HepG2 (cell line): ENCODE measurements at regions not wholly inside any gene's neighbourhood (a gene's known extent, or its start where the extent isn't known, plus 50 kb on each side); places are given as distances from the start of the nearest gene placed in this dataset.

Experiments
- ATAC-seq: fragments of 200-7000 bp; cut with Tn5 transposase; 3 replicates; pipeline ENCODE4 v1.9.1; 2020; ENCODE audit warnings: mild to moderate bottlenecking, moderate library complexity
- BruUV-seq: library from RNA; stranded (reverse); fragments of 400-500 nt; replicated peaks from 2 replicates; lab custom pipeline; 2021; lab: Mats Ljungman, UMichigan
- CTCF ChIA-PET: fragments of 300-600 bp; formaldehyde crosslinking; extraction: SDS; loops from one replicate; lab custom pipeline; 2021; ENCODE audit warnings: low total read pairs, inconsistent platforms, low intra/inter-chr PET ratio; lab: Yijun Ruan, JAX
- POLR2A ChIA-PET: fragments of 350-600 bp; sonication (Branson Sonifier 250); formaldehyde crosslinking; loops from one replicate; lab custom pipeline; 2020; ENCODE audit warnings: antibody characterized with exemption, inconsistent platforms; lab: Yijun Ruan, JAX
- DNase-seq: peaks from one replicate; pipeline ENCODE4 v3.0.0-alpha.2; 2015; ENCODE audit warnings: low spot score
- FAIRE-seq: peaks from 3 replicates; lab custom pipeline; 2011; peaks lifted over from hg19 to GRCh38; lab: Jason Lieb, UNC
- H2AFZ ChIP-seq: one replicate; pipeline ENCODE4 v1.6.1; 2011; ENCODE audit warnings: low read length, inconsistent platforms
- H3K27ac ChIP-seq: fragments of 300-600 bp; 3 replicates; pipeline ENCODE4 v1.8.0; 2011; ENCODE audit warnings: mixed run types, mild to moderate bottlenecking, mixed read lengths, low read length, inconsistent platforms; ENCODE audit not compliant: insufficient read depth; ENCODE audit errors: extremely low read length
- H3K27me3 ChIP-seq, 2 experiments: fragments of 200-600 bp in 1 of 2; 2 replicates in 1 of 2; 3 replicates in 1 of 2; pipeline versions ENCODE4 v1.6.0 to v1.8.0; 2011; ENCODE audit warnings: low read length in 2 of 2, mild to moderate bottlenecking in 2 of 2, moderate library complexity in 2 of 2, inconsistent platforms in 1 of 2; ENCODE audit not compliant: insufficient read depth in 2 of 2, control insufficient read depth in 1 of 2
- H3K36me3 ChIP-seq, 2 experiments: fragments of 200-600 bp in 1 of 2; replicated peaks in 1 of 2; 2 replicates in 1 of 2; 3 replicates in 1 of 2; pipeline versions ENCODE4 v1.5.1 to v1.8.0; 2011; ENCODE audit warnings: low read length in 2 of 2, inconsistent platforms in 1 of 2; ENCODE audit not compliant: insufficient read depth in 2 of 2, control insufficient read depth in 1 of 2
- H3K4me1 ChIP-seq: 2 replicates; pipeline ENCODE4 v1.5.1; 2012; ENCODE audit warnings: low read length, inconsistent platforms; ENCODE audit not compliant: insufficient read depth
- H3K4me2 ChIP-seq: 2 replicates; pipeline ENCODE4 v1.6.0; 2011; ENCODE audit warnings: low read depth, low read length, inconsistent platforms
- H3K4me3 ChIP-seq, 3 experiments: fragments of 200-600 bp in 1 of 3; sonication (generic), shearing (Covaris generic) in 1 of 3; replicated peaks in 1 of 3; 2 replicates each; pipeline ENCODE4 v1.5.1; 2011 to 2016; ENCODE audit warnings: low read length in 3 of 3, inconsistent platforms in 2 of 3, low read depth in 2 of 3, mild to moderate bottlenecking in 2 of 3, control low read depth in 1 of 3, mixed read lengths in 1 of 3; ENCODE audit not compliant: insufficient read depth in 1 of 3
- H3K79me2 ChIP-seq: one replicate; pipeline ENCODE4 v1.6.1; 2011; ENCODE audit warnings: low read length, inconsistent platforms; ENCODE audit not compliant: insufficient read depth
- H3K9ac ChIP-seq: 2 replicates; pipeline ENCODE4 v1.6.0; 2011; ENCODE audit warnings: mild to moderate bottlenecking, low read depth, low read length, inconsistent platforms; ENCODE audit not compliant: insufficient read depth
- H3K9me3 ChIP-seq: 2 replicates; pipeline ENCODE4 v1.5.1; 2012; ENCODE audit warnings: mild to moderate bottlenecking, low read length
- H4K20me1 ChIP-seq: 2 replicates; pipeline ENCODE4 v1.6.0; 2011; ENCODE audit warnings: inconsistent platforms, mild to moderate bottlenecking, low read length, moderate library complexity; ENCODE audit not compliant: insufficient read depth
- CHCHD3 ChIP-seq: sonication (generic); formaldehyde crosslinking; IDR thresholded peaks from 2 replicates; pipeline ENCODE4 v1.8.0; 2022; ENCODE audit warnings: mild to moderate bottlenecking, missing genetic modification reagents, moderate library complexity
- EEA1 ChIP-seq: sonication (generic); formaldehyde crosslinking; IDR thresholded peaks from 2 replicates; pipeline ENCODE4 v1.5.1; 2020; ENCODE audit warnings: mild to moderate bottlenecking, missing genetic modification reagents, borderline replicate concordance
- NBN ChIP-seq: fragments of 450-650 bp; conservative IDR thresholded peaks from 2 replicates; pipeline ENCODE4 v1.6.1; 2017
- PRMT3 ChIP-seq: sonication (generic); formaldehyde crosslinking; IDR thresholded peaks from 2 replicates; pipeline ENCODE4 v1.8.1; 2022; ENCODE audit warnings: low read depth, mild to moderate bottlenecking, moderate library complexity, missing genetic modification reagents, borderline replicate concordance
- SMYD3 ChIP-seq: sonication (generic); formaldehyde crosslinking; IDR thresholded peaks from 2 replicates; pipeline ENCODE4 v1.8.1; 2023; ENCODE audit warnings: mild to moderate bottlenecking, missing genetic modification reagents
- SP1 ChIP-seq, 2 experiments: fragments of 450-650 bp in 1 of 2; sonication (generic) in 1 of 2; formaldehyde crosslinking in 1 of 2; IDR thresholded peaks; 2 replicates each; pipeline versions ENCODE4 v1.4.0 to v1.6.1; 2016 to 2020; ENCODE audit warnings: missing genetic modification reagents in 1 of 2
- SP4 ChIP-seq: sonication (generic); formaldehyde crosslinking; IDR thresholded peaks from 2 replicates; pipeline ENCODE4 v1.8.1; 2023; ENCODE audit warnings: mild to moderate bottlenecking, missing genetic modification reagents
- ZNF460 ChIP-seq: sonication (generic); formaldehyde crosslinking; IDR thresholded peaks from 2 replicates; pipeline ENCODE4 v1.5.1; 2020; ENCODE audit warnings: missing genetic modification reagents, mild to moderate bottlenecking, borderline replicate concordance
- ZNF703 ChIP-seq: sonication (generic); formaldehyde crosslinking; IDR thresholded peaks from 2 replicates; pipeline ENCODE4 v1.5.1; 2020; ENCODE audit warnings: missing genetic modification reagents, mild to moderate bottlenecking, moderate library complexity, borderline replicate concordance
- in situ Hi-C: cut with HindIII; loops from 2 replicates; pipeline ENCODE4 v1.10.0; 2017; ENCODE audit warnings: low pct_unique_long_range_greater_than_20kb; ENCODE audit not compliant: extremely low pct_ligation_motif_present
- intact Hi-C: fragments of 100-400 bp; cut with micrococcal nuclease; formaldehyde crosslinking; loops from one replicate; pipeline ENCODE4 v1.10.0; 2022; ENCODE audit not compliant: unreplicated experiment
- TF ChIP-seq, protein P1 (sequence below): sonication (generic); formaldehyde crosslinking; IDR thresholded peaks from 2 replicates; pipeline ENCODE4 v1.5.1; 2020; ENCODE audit warnings: mild to moderate bottlenecking, missing genetic modification reagents, moderate library complexity

DNA sequence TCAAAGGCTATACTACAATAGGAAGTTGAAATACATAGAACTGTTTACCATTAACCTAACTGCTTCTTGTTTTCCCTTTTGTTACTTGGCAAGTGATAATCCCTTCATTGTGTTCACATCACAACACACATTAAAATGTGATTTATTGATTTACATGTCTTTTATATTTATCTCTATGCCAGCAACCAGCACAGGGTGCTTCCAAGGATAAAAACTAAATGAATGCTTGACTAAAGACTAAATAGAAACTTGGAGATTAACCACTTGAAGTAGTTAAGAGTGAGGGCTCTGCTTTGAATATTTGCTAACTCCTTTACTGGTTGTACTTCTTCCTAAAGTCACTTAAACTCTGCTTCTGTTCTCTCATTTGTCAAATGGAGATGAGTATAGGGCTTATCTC lies 1730.6 kb downstream of the EFNA5 start:
- BruUV-seq, result no TSS peak
- Histone ChIP-seq H3K27me3 (no peaks in the 10 kb centered on the region; a peak in 1 of 5 replicates), H3K27ac (no peak overlapping the region), H3K4me3 (no peak overlapping the region), H3K36me3 (no peaks in the 10 kb centered on the region), H3K79me2 (no peaks in the 10 kb centered on the region), H3K9ac (no peak overlapping the region), H2AFZ (no peak overlapping the region), H4K20me1 (no peaks in the 10 kb centered on the region), H3K9me3 (no peaks in the 10 kb centered on the region), H3K4me1 (no peaks in the 10 kb centered on the region), H3K4me2 (no peak overlapping the region)
- POLR2A ChIA-PET, result no interaction called here
- DNase-seq (no peak), FAIRE-seq (no peak), ATAC-seq (no peak)
- in situ Hi-C loops, result no loop called here
- CTCF ChIA-PET, result no interaction called here
- no peak for TF ChIP-seq SMYD3 (CRISPR knock-in tag)
- no peak for TF ChIP-seq SP1 (IDR thresholded peaks at IDR 0.05)
- no peak for TF ChIP-seq SP1 (CRISPR knock-in tag; IDR thresholded peaks at IDR 0.05)
- TF ChIP-seq ZNF703 (CRISPR knock-in tag), result no peak
- TF ChIP-seq SP4 (CRISPR knock-in tag), result no peak
- no peak for TF ChIP-seq ZNF460 (CRISPR knock-in tag)
- TF ChIP-seq PRMT3 (CRISPR knock-in tag), result no peak
- no peak for TF ChIP-seq CHCHD3 (CRISPR knock-in tag)
- TF ChIP-seq, protein P1, sequence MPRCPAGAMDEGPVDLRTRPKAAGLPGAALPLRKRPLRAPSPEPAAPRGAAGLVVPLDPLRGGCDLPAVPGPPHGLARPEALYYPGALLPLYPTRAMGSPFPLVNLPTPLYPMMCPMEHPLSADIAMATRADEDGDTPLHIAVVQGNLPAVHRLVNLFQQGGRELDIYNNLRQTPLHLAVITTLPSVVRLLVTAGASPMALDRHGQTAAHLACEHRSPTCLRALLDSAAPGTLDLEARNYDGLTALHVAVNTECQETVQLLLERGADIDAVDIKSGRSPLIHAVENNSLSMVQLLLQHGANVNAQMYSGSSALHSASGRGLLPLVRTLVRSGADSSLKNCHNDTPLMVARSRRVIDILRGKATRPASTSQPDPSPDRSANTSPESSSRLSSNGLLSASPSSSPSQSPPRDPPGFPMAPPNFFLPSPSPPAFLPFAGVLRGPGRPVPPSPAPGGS (CRISPR knock-in tag), result no peak
- no peak for TF ChIP-seq EEA1 (CRISPR knock-in tag)
- no peak for TF ChIP-seq NBN
- intact Hi-C loops, result no loop called here
